Spleen (tissue), 11 donors: ENCODE measurements at regions not wholly inside any gene's neighbourhood (a gene's known extent, or its start where the extent isn't known, plus 50 kb on each side); places are given as distances from the start of the nearest gene placed in this dataset.

ENCODE experiments used
- DNase-seq: peaks from one replicate; pipeline ENCODE4 v3.0.0-alpha.2; 2020
- H3K27ac ChIP-seq, 8 donors: fragments of 200-600 bp; sonication (generic) in 7 of 8; 1 replicate in 4 of 8; 2 replicates in 4 of 8; pipeline versions ENCODE4 v1.5.0 to v1.8.0; 2016 to 2021; ENCODE audit warnings: inconsistent platforms in 4 of 8, mild to moderate bottlenecking in 4 of 8, moderate library complexity in 1 of 8
- H3K27me3 ChIP-seq, 7 donors: fragments of 200-600 bp; sonication (generic) in 6 of 7; replicated peaks in 1 of 7; 1 replicate in 4 of 7; 2 replicates in 3 of 7; pipeline versions ENCODE4 v1.5.0 to v1.8.0; 2016 to 2021; ENCODE audit warnings: inconsistent platforms in 3 of 7, mild to moderate bottlenecking in 1 of 7
- H3K36me3 ChIP-seq, 6 donors: fragments of 200-600 bp; sonication (generic) in 5 of 6; 1 replicate in 4 of 6; 2 replicates in 2 of 6; pipeline versions ENCODE4 v1.5.0 to v1.8.0; 2016 to 2021; ENCODE audit warnings: inconsistent platforms in 2 of 6
- H3K4me1 ChIP-seq, 6 donors: fragments of 200-600 bp; sonication (generic) in 5 of 6; 1 replicate in 3 of 6; 2 replicates in 3 of 6; pipeline versions ENCODE4 v1.5.0 to v1.8.0; 2016 to 2021; ENCODE audit warnings: inconsistent platforms in 3 of 6
- H3K4me3 ChIP-seq, 8 donors: fragments of 200-600 bp; sonication (generic) in 7 of 8; 1 replicate in 4 of 8; 2 replicates in 4 of 8; pipeline versions ENCODE4 v1.5.0 to v1.8.0; 2016 to 2021; ENCODE audit warnings: inconsistent platforms in 4 of 8, mild to moderate bottlenecking in 4 of 8, moderate library complexity in 2 of 8
- H3K9me3 ChIP-seq, 8 donors: fragments of 200-600 bp; sonication (generic) in 7 of 8; 1 replicate in 4 of 8; 2 replicates in 4 of 8; pipeline versions ENCODE4 v1.5.0 to v1.8.0; 2016 to 2021; ENCODE audit warnings: inconsistent platforms in 4 of 8
- POLR2A ChIP-seq, 3 donors: fragments of 450-650 bp; IDR thresholded peaks; one replicate each; pipeline ENCODE4 v1.5.1; 2017; ENCODE audit warnings: antibody characterized with exemption in 3 of 3, mild to moderate bottlenecking in 1 of 3
- POLR2AphosphoS5 ChIP-seq, 3 donors: sonication (generic); formaldehyde crosslinking; IDR thresholded peaks; one replicate each; pipeline ENCODE4 v1.5.1; 2017; ENCODE audit warnings: antibody characterized with exemption in 3 of 3
- WGBS, 5 donors: extraction: QIAGEN DNeasy Blood & Tissue Kit in 3 of 5; methylation state at CpG; one replicate each; pipeline versions ENCODE4 v1.1.5 to v1.1.7; 2013 to 2018; 5-methylcytosine and 5-hydroxymethylcytosine counted together
- intact Hi-C: fragments of 100-400 bp; cut with DNase I; formaldehyde crosslinking; loops from one replicate; pipeline ENCODE4 v1.15.0; 2023; ENCODE audit warnings: low total_unique reads
- TF ChIP-seq, protein P1 (sequence below), 11 experiments: fragments of 200-600 bp in 7 of 11; fragments of 450-650 bp in 4 of 11; sonication (generic) in 4 of 11; IDR thresholded peaks in 8 of 11; conservative IDR thresholded peaks in 3 of 11; 1 replicate in 7 of 11; 2 replicates in 4 of 11; pipeline versions ENCODE4 v1.4.0 to v1.8.0; 2016 to 2021; ENCODE audit warnings: antibody characterized with exemption in 11 of 11, inconsistent platforms in 4 of 11, mild to moderate bottlenecking in 1 of 11
- donor health status: healthy with polysubstance abuse.
- donor health status: DM: no; HTN: no; CAD: no; lungs with moderate emphysema.
- donor health status: DM: no; HTN: no; CAD: no.
- donor health status: Bipolar disorder and iron deficiency.
- donor health status: healthy.
- donor health status: DM: no; HTN: no; CAD: no.
- donor health status: DM: yes; HTN: yes; CAD: no.

DNA sequence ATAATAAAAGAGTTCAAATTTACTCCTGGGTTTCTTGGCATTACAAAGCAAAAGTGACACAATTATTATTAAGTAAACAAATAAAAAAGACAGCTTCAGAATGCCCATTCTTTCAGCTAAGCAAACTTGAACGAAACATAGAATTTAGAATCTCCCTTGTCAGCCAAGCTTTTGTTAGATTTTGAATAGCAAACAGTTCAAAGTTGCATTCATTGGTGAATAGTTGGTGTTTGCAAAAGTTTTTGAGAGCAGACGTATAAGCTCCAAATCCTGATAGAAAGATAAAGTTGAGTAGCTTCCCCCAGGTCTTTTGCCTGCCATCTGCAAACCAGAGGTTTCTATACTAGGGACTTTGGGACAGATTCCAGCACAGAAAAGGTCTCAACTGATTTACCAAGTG is 434.3 kb upstream of the TNP1 start:
- intact Hi-C loops: no loop called here
- DNase-seq: no peak
- peaks cover 0 to 7% (median 1%) of the 10 kb centered on the region in 6 donors for H3K4me1 ChIP-seq
- no peaks in the 10 kb centered on the region for H3K27me3 ChIP-seq
- WGBS, 5 donors: 79 to 89% (median 81%) methylated on average over 2 of the region's 2 CpGs
- no peak overlapping the region for H3K4me3 ChIP-seq
- H3K36me3 ChIP-seq: peaks cover 0 to 5% (median 0%) of the 10 kb centered on the region in 6 donors
- TF ChIP-seq POLR2A (IDR thresholded peaks at IDR 0.05) (no peak), POLR2AphosphoS5 (IDR thresholded peaks at IDR 0.05) (no peak)
- TF ChIP-seq, protein P1, sequence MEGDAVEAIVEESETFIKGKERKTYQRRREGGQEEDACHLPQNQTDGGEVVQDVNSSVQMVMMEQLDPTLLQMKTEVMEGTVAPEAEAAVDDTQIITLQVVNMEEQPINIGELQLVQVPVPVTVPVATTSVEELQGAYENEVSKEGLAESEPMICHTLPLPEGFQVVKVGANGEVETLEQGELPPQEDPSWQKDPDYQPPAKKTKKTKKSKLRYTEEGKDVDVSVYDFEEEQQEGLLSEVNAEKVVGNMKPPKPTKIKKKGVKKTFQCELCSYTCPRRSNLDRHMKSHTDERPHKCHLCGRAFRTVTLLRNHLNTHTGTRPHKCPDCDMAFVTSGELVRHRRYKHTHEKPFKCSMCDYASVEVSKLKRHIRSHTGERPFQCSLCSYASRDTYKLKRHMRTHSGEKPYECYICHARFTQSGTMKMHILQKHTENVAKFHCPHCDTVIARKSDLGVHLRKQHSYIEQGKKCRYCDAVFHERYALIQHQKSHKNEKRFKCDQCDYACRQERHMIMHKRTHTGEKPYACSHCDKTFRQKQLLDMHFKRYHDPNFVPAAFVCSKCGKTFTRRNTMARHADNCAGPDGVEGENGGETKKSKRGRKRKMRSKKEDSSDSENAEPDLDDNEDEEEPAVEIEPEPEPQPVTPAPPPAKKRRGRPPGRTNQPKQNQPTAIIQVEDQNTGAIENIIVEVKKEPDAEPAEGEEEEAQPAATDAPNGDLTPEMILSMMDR (IDR thresholded peaks at IDR 0.05 in 8 of 11, conservative IDR thresholded peaks at IDR 0.05 in 3 of 11): no peak
- H3K27ac ChIP-seq: no peak overlapping the region
- peaks cover 0 to 17% (median 9%) of the 10 kb centered on the region in 8 donors for H3K9me3 ChIP-seq

DNA sequence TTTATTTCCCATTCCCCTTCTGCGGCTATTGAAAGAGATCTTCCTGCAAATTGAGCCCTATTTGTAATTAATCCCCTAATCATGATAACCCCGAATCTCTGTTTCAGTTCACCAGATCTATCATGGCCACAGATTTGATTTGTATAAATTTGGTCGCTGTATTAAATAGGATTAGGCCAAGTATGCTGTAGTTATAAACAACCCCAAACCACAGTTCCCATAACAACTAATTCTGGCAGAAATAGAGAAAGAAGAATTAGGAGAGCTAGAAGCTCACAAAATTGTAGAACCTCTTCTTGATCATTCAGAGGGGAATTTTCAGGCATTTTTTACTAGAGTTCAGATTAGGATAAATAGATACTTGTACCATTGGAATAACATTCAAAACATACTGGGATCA is 433.7 kb upstream of the TNP1 start:
- no peaks in the 10 kb centered on the region for H3K27me3 ChIP-seq
- no peak overlapping the region for H3K27ac ChIP-seq
- TF ChIP-seq POLR2A (IDR thresholded peaks at IDR 0.05): no peak
- DNase-seq: no peak
- H3K4me1 ChIP-seq: peaks cover 0 to 7% (median 2%) of the 10 kb centered on the region in 6 donors
- intact Hi-C loops: no loop called here
- H3K4me3 ChIP-seq: no peak overlapping the region
- H3K9me3 ChIP-seq: peaks cover 0 to 17% (median 9%) of the 10 kb centered on the region in 8 donors
- peaks cover 0 to 5% (median 0%) of the 10 kb centered on the region in 6 donors for H3K36me3 ChIP-seq
- 83 to 92% (median 90%) methylated on average over 3 of the region's 3 CpGs for WGBS, 5 donors

DNA sequence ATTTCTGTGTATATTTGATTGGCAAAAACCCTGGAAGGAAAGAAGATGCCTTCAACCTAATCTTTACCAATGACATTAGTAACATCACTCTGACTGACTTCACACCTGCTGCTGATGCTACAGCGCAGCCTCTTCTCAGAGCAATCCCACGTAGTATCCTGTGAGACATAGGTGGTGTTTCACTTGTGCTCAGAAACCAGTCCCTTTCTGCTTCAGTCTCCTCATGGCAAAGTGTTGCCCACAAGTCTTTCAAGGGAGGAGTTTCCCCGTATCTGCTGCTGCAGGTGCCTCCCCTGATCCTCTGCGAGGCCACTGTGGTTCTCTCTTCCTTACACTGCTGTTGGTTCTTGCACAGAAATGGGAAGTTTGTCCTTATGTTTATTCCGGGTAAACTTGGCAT is 433.2 kb upstream of the TNP1 start:
- H3K36me3 ChIP-seq: peaks cover 0 to 5% (median 0%) of the 10 kb centered on the region in 6 donors
- no peak overlapping the region for H3K4me3 ChIP-seq
- peaks cover 0 to 17% (median 9%) of the 10 kb centered on the region in 8 donors for H3K9me3 ChIP-seq
- intact Hi-C loops: no loop called here
- no peaks in the 10 kb centered on the region for H3K27me3 ChIP-seq
- H3K4me1 ChIP-seq: peaks cover 0 to 7% (median 2%) of the 10 kb centered on the region in 6 donors
- no peak overlapping the region for H3K27ac ChIP-seq
- TF ChIP-seq POLR2AphosphoS5 (IDR thresholded peaks at IDR 0.05) (no peak), POLR2A (IDR thresholded peaks at IDR 0.05) (no peak)
- TF ChIP-seq, protein P1 (IDR thresholded peaks at IDR 0.05 in 8 of 11, conservative IDR thresholded peaks at IDR 0.05 in 3 of 11): no peak
- no peak for DNase-seq
- WGBS, 5 donors: 76 to 86% (median 83%) methylated on average over 5 of the region's 5 CpGs

DNA sequence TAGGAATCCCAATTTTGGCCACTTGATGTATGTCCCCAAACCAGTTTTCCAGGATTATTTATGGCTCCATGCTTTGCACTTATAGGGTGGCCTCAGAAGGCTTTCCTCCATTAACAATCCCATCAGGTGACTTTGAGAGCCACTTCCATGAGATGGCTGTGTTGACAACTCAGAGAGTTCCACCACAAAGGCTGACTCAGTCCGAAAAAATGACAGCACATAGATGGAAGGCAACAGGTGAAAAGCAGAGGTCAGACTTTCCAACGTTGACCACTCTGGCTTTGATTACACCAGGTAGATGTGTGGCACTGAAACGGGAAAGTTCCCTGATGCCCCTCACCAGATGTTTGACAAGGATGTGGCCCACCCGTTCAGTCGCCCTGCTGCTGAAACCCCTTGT is 431.4 kb upstream of the TNP1 start:
- no peak for DNase-seq
- Histone ChIP-seq H3K9me3 (peaks cover 0 to 2% (median 0%) of the 10 kb centered on the region in 8 donors), H3K4me1 (peaks cover 0 to 7% (median 2%) of the 10 kb centered on the region in 6 donors), H3K27me3 (no peaks in the 10 kb centered on the region), H3K27ac (no peak overlapping the region), H3K36me3 (peaks cover 0 to 10% (median 0%) of the 10 kb centered on the region in 6 donors), H3K4me3 (no peak overlapping the region)
- intact Hi-C loops: no loop called here
- TF ChIP-seq POLR2A (IDR thresholded peaks at IDR 0.05) (no peak), POLR2AphosphoS5 (IDR thresholded peaks at IDR 0.05) (no peak)
- TF ChIP-seq, protein P1 (IDR thresholded peaks at IDR 0.05 in 8 of 11, conservative IDR thresholded peaks at IDR 0.05 in 3 of 11): no peak
- WGBS, 5 donors: 85 to 97% (median 89%) methylated on average over 5 of the region's 5 CpGs

DNA sequence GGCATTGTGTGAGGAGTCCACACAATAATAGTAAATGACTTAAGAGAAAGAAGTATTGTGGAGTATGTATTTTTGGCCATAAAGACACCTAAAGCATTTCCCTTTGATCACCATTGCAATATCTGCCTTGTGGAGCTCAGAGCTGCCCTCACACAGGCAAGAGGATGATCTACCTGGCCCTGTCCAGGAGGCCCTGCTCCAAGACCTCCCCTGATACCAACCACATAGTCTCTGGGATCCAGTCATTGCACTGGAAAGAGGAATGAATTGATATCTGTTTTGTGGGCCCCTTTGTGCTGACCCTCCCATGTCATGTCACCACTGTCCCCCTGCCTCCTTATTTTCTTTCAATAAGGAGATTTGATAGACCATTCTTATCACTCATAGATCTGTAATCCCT is 430.6 kb upstream of the TNP1 start:
- DNase-seq: no peak
- Histone ChIP-seq H3K27me3 (no peaks in the 10 kb centered on the region), H3K9me3 (no peaks in the 10 kb centered on the region), H3K27ac (no peak overlapping the region), H3K4me3 (no peak overlapping the region), H3K36me3 (peaks cover 0 to 10% (median 0%) of the 10 kb centered on the region in 6 donors), H3K4me1 (peaks cover 0 to 7% (median 2%) of the 10 kb centered on the region in 6 donors)
- no peak for TF ChIP-seq POLR2AphosphoS5 (IDR thresholded peaks at IDR 0.05)
- TF ChIP-seq, protein P1 (IDR thresholded peaks at IDR 0.05 in 8 of 11, conservative IDR thresholded peaks at IDR 0.05 in 3 of 11): no peak
- no peak for TF ChIP-seq POLR2A (IDR thresholded peaks at IDR 0.05)
- intact Hi-C loops: no loop called here
